Testis (tissue), 2 donors: ENCODE measurements at regions not wholly inside any gene's neighbourhood (a gene's known extent, or its start where the extent isn't known, plus 50 kb on each side); places are given as distances from the start of the nearest gene placed in this dataset.

ENCODE experiments used
- POLR2A ChIP-seq: fragments of 450-650 bp; IDR thresholded peaks from one replicate; pipeline ENCODE4 v1.6.1; 2017; ENCODE audit warnings: antibody characterized with exemption, mild to moderate bottlenecking, moderate library complexity
- TF ChIP-seq, protein P1 (sequence below), 3 experiments: fragments of 450-650 bp in 2 of 3; fragments of 200-600 bp in 1 of 3; sonication (generic) in 1 of 3; IDR thresholded peaks; one replicate each; pipeline ENCODE4 v1.5.1; 2016 to 2019; ENCODE audit warnings: antibody characterized with exemption in 3 of 3, mild to moderate bottlenecking in 2 of 3, moderate library complexity in 1 of 3

DNA sequence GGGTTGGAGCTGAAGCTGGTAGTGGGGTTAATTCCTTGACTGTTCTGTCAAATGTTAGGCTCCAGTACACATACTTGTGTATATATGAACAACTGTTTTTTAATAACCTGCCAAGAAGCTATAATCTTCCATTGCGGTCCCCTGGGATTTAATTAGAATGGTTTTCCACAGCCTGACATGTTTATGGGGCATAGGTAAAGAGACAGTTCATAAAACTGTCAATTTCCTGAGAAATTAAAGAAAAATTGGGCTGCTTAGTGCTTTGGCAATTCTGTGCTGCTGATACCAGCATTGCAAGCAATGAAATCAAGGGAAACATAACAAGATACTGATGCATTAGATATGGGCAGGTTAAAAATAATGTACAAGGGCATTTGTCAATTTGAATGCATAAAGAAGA, 314.1 kb upstream of the SLC35B3 start:
- TF ChIP-seq, protein P1, sequence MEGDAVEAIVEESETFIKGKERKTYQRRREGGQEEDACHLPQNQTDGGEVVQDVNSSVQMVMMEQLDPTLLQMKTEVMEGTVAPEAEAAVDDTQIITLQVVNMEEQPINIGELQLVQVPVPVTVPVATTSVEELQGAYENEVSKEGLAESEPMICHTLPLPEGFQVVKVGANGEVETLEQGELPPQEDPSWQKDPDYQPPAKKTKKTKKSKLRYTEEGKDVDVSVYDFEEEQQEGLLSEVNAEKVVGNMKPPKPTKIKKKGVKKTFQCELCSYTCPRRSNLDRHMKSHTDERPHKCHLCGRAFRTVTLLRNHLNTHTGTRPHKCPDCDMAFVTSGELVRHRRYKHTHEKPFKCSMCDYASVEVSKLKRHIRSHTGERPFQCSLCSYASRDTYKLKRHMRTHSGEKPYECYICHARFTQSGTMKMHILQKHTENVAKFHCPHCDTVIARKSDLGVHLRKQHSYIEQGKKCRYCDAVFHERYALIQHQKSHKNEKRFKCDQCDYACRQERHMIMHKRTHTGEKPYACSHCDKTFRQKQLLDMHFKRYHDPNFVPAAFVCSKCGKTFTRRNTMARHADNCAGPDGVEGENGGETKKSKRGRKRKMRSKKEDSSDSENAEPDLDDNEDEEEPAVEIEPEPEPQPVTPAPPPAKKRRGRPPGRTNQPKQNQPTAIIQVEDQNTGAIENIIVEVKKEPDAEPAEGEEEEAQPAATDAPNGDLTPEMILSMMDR (IDR thresholded peaks at IDR 0.05): no peak
- no peak for TF ChIP-seq POLR2A
